NCI-H524 treated with DMSO at 0.1 percent for 48 hours (cell line): ENCODE measurements at regions not wholly inside any gene's neighbourhood (a gene's known extent, or its start where the extent isn't known, plus 50 kb on each side); places are given as distances from the start of the nearest gene placed in this dataset.

ENCODE experiments used
- DNase-seq: peaks from one replicate; lab custom pipeline; 2025; lab: John Stamatoyannopoulos, UW

GRCh38 chr17:68740555-68741447 lies 139.6 kb upstream of the FAM20A start:
- no peak for DNase-seq

DNA sequence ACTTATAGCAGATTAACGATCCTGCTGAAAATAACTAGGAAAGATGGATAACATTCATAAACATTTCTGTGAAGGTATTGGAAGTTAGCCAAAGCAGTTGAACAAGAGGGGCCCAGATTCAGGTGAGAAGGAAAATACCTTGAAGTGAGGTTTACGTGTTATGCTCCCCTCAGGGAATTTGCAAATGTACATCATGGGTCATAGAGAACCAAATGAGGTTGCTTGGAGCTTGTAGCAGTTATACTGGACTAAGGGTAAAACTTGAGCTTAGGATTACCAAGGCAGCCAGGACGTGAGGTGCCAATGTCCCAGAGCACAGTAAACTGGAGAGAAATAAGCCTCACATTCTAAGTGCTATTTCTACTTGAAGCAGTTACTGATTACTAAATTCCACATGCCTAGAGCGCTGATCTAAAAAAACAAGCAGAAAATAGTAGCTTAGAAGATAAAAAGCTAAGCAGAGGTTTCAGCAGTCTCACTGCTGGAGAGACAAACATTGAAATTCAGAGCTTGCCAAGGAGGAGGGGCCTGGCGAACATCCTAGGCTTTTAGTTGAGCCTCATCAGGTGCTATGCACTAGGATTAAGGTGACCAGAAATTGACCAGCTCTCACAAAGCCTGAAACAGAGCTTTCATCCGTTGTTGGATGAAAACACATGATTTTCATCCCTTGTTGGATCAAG lies 136.7 kb upstream of the FAM20A start:
- no peak for DNase-seq

- DNase-seq = no peak
Observed at GRCh38 chr17:68734931-68735330, 133.8 kb upstream of the FAM20A start.

GRCh38 chr17:68734187-68734900 lies 133.2 kb upstream of the FAM20A start:
- DNase-seq = no peak

DNA sequence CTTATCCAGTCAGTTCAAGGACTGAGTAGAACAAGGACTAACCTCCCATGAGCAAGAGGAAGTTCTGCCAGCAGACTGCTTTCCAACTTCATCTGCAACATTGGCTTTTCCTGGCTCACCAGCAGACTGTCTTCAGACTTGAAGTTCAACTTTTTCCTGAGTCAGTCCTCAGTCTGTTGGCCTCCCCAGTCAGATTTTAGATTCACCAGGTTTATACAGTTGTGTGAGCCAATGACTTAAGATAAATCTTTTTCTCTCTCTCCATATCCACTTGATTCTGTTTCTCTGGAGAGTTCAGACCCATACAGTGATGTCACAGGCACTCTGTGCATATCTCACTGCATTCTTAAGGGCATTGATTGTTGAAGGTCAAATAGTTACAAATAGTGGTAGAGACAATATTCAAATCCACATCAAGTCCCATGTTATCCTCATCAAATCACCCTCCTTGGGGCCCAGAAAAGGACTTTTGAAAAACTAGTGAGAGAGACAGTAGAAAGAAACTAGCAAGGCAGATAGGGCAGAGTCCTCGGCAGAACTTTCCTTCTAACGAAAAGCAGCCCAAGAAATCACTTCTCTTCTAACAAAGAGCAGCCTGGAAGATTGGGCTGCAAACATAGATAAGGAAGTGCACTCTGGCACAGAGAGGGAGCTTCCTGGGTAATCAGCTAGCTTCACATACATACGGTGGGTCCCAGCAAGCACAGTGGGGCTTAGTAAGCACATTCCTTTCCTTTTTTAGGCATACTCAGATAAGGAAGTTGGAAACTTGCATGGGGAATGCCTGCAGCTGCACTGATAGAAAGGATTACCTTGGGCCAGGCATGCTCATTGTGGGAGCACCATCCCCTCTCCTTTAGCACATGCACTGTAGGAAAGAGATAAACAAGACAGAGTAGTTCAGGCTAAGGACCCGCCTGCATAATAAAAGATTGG lies 132.3 kb upstream of the FAM20A start:
- DNase-seq = no peak

- DNase-seq = no peak
Observed at GRCh38 chr17:68732301-68732749, 131.2 kb upstream of the FAM20A start.

GRCh38 chr17:68731465-68731864 lies 130.3 kb upstream of the FAM20A start:
- no peak for DNase-seq

DNA sequence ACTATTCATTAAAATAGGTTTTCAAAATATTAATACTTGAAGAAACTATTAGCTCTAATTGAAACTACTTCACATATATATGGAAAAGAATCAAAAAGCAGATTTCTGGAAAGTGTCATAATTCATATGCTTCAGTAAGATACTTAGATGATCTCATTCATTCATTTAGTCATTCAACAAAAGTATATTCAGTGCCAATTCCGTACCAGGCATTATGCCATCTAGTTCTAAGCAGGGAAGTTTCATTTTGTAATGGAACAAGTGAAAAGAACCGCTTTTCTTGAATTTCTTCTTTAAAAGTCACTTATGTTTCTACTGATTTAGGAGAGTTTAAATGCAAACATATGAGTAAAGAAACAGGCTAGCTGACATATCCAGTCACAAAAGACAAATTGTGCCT lies 118.3 kb upstream of the FAM20A start:
- no peak for DNase-seq

GRCh38 chr17:68718926-68719325 lies 117.8 kb upstream of the FAM20A start:
- no peak for DNase-seq

DNA sequence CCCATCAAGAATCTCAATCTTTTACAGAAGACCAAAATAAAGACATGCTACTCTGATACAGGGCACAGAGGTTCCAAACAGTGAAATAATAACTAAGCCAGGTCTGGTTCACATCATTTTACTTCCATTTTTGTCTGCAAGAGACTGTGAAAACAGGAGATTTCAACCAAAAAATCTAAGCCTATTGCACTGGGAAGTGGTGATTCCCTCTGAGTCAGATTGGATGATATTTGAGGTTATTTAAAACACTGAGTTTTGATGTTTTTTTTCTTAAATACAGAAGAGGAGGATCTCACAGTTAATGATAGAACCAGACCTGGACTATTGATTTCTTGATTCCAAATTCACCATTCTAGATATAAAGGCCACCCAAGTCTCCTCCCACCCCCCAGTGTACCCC lies 117.3 kb upstream of the FAM20A start:
- no peak for DNase-seq

- no peak for DNase-seq
Observed at GRCh38 chr17:68714676-68715075, 113.5 kb upstream of the FAM20A start.

DNA sequence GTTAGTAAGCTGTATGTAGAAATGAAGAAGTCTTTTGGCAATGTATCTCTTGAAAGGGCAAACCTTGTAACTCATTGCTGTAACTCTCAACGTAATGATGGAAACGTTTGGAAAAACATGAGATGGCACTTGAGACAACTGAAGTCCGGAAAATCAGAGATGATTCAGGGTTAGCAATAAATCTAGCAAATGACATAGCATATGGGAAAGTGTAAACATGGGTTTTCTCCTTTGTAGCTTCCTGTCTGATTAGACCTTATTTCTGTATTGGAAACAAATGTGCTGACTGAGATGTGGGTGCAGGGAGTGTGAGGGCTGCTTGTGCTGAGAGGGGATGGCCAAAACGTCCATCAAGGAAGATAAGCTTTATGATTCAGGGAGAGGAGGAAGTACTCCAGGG lies 110.7 kb upstream of the FAM20A start:
- DNase-seq = no peak

GRCh38 chr17:68710976-68711375 lies 109.8 kb upstream of the FAM20A start:
- no peak for DNase-seq

GRCh38 chr17:68710035-68710780 lies 109.0 kb upstream of the FAM20A start:
- no peak for DNase-seq

DNA sequence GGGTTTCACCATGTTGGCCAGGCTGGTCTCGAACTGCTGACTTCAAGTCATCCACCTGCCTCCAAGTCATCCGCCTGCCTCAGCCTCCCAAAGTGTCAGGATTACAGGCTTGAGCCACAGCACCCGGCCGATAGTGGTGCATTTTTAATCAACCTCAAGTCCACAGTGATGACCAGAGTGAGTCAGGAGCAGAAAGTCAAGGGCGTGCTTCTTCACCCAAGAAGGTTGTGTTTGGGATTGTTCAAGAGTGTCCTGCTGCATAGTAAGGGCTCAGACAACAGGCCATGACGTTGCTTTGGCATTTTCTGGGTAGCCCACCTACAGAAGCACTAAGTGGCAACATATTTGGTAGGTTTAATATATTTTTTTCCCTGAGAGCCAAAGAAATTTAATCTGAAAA lies 108.3 kb upstream of the FAM20A start:
- no peak for DNase-seq

DNA sequence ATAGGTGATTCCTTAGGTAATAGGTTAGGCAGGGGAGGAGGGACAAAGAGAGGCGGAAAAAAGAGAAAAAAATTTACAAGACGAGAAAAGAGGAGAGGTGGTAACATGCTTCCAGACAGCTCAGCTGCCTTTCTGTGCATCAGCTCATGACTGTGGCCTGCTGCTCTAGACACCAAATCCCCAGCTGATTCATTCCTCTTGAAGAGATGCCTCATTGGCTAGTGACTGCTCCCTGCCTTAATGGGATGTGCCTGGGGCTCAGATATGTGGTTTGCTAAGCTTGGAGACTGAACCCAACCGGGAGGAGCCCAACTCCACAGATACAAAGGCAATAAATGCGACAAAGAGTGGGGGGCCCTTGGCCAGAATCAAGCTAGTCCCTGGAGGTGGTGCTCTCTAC lies 105.9 kb upstream of the FAM20A start:
- DNase-seq = no peak

GRCh38 chr17:68706356-68706920 lies 105.3 kb upstream of the FAM20A start:
- no peak for DNase-seq

DNA sequence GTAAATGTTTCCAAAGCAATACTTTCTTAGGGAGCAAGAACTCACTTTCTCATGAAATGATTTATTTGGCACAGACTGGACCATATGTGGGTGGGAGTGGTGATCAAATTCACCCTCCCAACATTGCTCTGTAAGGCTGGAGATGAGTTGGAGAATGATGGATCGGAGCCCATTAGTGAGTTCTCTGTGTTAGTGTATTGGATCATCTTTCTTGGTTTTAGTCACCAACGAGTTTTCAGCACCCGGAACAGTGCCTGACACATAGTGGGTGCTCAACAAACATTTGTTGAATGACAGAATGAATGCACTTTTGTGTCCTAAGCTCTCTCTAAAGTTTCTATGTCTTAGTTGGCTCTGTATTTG lies 104.5 kb upstream of the FAM20A start:
- DNase-seq = no peak

GRCh38 chr17:68704871-68705713 lies 103.9 kb upstream of the FAM20A start:
- no peak for DNase-seq

- no peak for DNase-seq
Observed at GRCh38 chr17:68701046-68701445, 99.9 kb upstream of the FAM20A start.
